ENCODE measurements at regions not wholly inside any gene's neighbourhood (a gene's known extent, or its start where the extent isn't known, plus 50 kb on each side); places are given as distances from the start of the nearest gene placed in this dataset.

DNA sequence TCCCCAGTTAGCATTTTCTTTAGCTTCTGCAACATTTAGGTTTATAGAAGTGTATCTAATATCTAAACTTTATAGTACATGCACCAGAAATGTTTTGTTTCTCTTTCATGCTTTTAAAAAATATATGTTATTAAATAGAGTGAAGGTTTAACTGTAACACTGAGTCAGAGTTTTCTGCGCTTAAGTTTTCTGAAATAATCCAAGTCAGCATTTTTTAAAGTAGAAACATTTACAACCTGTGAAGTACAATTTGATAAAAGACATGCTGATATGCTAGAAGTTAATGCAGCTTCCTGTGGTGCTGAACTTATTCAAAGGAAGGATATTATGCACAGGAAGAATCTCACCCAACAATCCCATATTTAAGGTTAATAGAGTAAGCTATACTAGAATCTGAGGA lies 1096.8 kb downstream of the LRFN5 start:
- no peaks in the 10 kb centered on the region for H3K4me1 ChIP-seq
- no peaks in the 10 kb centered on the region for H3K9me3 ChIP-seq
- no peak overlapping the region for H3K27ac ChIP-seq
- DNase-seq, result no peak
- TF ChIP-seq POLR2A (IDR thresholded peaks at IDR 0.05), result no peak
- TF ChIP-seq, protein P1, sequence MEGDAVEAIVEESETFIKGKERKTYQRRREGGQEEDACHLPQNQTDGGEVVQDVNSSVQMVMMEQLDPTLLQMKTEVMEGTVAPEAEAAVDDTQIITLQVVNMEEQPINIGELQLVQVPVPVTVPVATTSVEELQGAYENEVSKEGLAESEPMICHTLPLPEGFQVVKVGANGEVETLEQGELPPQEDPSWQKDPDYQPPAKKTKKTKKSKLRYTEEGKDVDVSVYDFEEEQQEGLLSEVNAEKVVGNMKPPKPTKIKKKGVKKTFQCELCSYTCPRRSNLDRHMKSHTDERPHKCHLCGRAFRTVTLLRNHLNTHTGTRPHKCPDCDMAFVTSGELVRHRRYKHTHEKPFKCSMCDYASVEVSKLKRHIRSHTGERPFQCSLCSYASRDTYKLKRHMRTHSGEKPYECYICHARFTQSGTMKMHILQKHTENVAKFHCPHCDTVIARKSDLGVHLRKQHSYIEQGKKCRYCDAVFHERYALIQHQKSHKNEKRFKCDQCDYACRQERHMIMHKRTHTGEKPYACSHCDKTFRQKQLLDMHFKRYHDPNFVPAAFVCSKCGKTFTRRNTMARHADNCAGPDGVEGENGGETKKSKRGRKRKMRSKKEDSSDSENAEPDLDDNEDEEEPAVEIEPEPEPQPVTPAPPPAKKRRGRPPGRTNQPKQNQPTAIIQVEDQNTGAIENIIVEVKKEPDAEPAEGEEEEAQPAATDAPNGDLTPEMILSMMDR (IDR thresholded peaks at IDR 0.05), result no peak
- no peaks in the 10 kb centered on the region for H3K27me3 ChIP-seq
- H3K4me3 ChIP-seq, result no peak overlapping the region
- H3K36me3 ChIP-seq, result no peaks in the 10 kb centered on the region
- intact Hi-C loops (cut with DNase I), result no loop called here
- 81 to 93% (median 86%) methylated on average over 1 of the region's 1 CpG for WGBS, 4 donors
- ATAC-seq, result no peak

DNA sequence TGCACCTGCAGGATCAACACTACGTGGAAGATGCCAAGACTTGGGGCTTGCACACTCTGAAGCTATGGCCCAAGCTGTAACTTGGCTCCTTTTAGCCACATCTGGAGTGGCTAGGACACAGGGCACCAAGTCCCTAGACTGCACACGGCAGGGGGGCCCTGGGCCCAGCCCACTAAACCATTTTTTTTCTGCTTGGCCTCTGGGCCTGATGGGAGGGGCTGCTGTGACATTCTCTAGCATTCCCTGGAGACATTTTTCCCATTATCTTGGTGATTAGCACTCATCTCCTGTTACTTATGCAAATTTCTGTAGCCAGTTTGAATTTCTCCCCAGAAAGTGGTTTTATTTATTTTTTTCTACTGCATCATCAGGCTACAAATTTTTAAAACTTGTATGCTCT lies 1080.7 kb downstream of the LRFN5 start:
- TF ChIP-seq, protein P1 (IDR thresholded peaks at IDR 0.05), result no peak
- no peak for TF ChIP-seq POLR2A (IDR thresholded peaks at IDR 0.05)
- ATAC-seq, result no peak
- Histone ChIP-seq H3K4me3 (no peak overlapping the region), H3K9me3 (peaks cover 0 to 5% (median 0%) of the 10 kb centered on the region in 12 donors), H3K27me3 (no peaks in the 10 kb centered on the region), H3K4me1 (no peaks in the 10 kb centered on the region), H3K36me3 (no peaks in the 10 kb centered on the region), H3K27ac (no peak overlapping the region)
- intact Hi-C loops (cut with DNase I), result no loop called here
- 42 to 63% (median 52%) methylated on average over 2 of the region's 2 CpGs for whole genome bisulfite sequencing, 4 donors
- DNase-seq, result no peak

DNA sequence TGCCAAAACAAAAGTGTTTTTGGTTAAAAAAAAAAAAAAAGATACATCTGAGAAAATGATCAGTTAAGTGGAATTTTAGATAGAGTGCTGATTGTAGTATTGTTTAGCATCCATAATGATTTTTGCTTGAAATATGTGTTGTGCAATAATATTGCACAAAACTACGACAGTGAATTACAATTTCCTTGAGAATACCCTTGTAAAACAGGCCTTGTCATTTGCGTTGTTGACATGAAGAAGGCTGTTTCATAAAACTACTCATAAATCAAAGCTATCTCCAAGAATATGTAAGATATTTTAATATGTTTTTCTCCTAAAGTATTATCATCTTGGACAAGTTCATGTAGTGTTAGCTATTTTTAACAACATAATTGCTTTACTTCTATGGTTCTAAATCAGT lies 1077.0 kb downstream of the LRFN5 start:
- Histone ChIP-seq H3K9me3 (no peaks in the 10 kb centered on the region), H3K27me3 (no peaks in the 10 kb centered on the region), H3K27ac (no peak overlapping the region), H3K4me3 (no peak overlapping the region), H3K4me1 (no peaks in the 10 kb centered on the region), H3K36me3 (no peaks in the 10 kb centered on the region)
- TF ChIP-seq, protein P1 (IDR thresholded peaks at IDR 0.05), result no peak
- no peak for TF ChIP-seq POLR2A (IDR thresholded peaks at IDR 0.05)
- 63 to 85% (median 71%) methylated on average over 2 of the region's 2 CpGs for WGBS, 4 donors
- intact Hi-C loops (cut with DNase I), result no loop called here
- ATAC-seq, result no peak
- DNase-seq, result no peak

DNA sequence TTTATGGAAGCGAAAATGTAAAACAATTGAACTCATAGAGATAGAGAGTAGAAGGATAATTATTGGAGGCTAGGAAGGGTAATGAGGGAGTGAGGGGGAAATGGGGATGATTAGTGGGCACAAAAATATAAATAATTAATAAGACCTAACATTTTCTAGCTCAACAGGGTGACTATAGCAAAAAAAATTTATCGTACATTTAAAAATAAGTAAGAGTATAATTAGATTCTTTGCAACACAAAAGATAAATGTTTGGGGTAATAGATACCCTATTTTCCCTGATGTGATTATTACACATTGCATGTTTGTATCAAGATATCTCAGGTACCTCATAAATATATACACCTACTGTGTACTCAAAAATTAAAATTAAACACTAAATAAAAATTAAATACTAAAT lies 1070.0 kb downstream of the LRFN5 start:
- Histone ChIP-seq H3K27ac (no peak overlapping the region), H3K4me3 (no peak overlapping the region), H3K36me3 (no peaks in the 10 kb centered on the region), H3K4me1 (no peaks in the 10 kb centered on the region), H3K9me3 (no peaks in the 10 kb centered on the region), H3K27me3 (no peaks in the 10 kb centered on the region)
- TF ChIP-seq, protein P1 (IDR thresholded peaks at IDR 0.05), result no peak
- TF ChIP-seq POLR2A (IDR thresholded peaks at IDR 0.05), result no peak
- no peak for ATAC-seq
- WGBS, 4 donors, result 91 to 94% (median 92%) methylated on average over 2 of the region's 2 CpGs
- no peak for DNase-seq
- intact Hi-C loops (cut with DNase I), result no loop called here
